Esophagus (tissue), 2 donors: ENCODE measurements at regions not wholly inside any gene's neighbourhood (a gene's known extent, or its start where the extent isn't known, plus 50 kb on each side); places are given as distances from the start of the nearest gene placed in this dataset.

Source experiments
- H3K27ac ChIP-seq, 2 donors: one replicate each; pipeline ENCODE4 v1.5.1; 2013; ENCODE audit warnings: low read depth in 2 of 2, mild to moderate bottlenecking in 2 of 2, inconsistent platforms in 1 of 2, low read length in 1 of 2, moderate library complexity in 1 of 2
- H3K27me3 ChIP-seq, 2 donors: one replicate each; pipeline ENCODE4 v1.6.1; 2013; ENCODE audit warnings: low read length in 2 of 2, control low read depth in 1 of 2, mild to moderate bottlenecking in 1 of 2; ENCODE audit not compliant: insufficient read depth in 2 of 2, control insufficient read depth in 1 of 2
- H3K36me3 ChIP-seq, 2 donors: one replicate each; pipeline ENCODE4 v1.6.1; 2013; ENCODE audit warnings: low read length in 1 of 2; ENCODE audit not compliant: control insufficient read depth in 2 of 2, insufficient read depth in 2 of 2
- H3K4me1 ChIP-seq, 2 donors: one replicate each; pipeline ENCODE4 v1.6.1; 2013; ENCODE audit warnings: low read length in 1 of 2; ENCODE audit not compliant: control insufficient read depth in 2 of 2, insufficient read depth in 2 of 2
- H3K4me3 ChIP-seq, 2 donors: one replicate each; pipeline ENCODE4 v1.5.1; 2013; ENCODE audit warnings: low read length in 2 of 2, mild to moderate bottlenecking in 2 of 2, low read depth in 1 of 2, moderate library complexity in 1 of 2
- H3K9me3 ChIP-seq, 2 donors: one replicate each; pipeline ENCODE4 v1.6.1; 2013; ENCODE audit warnings: mild to moderate bottlenecking in 2 of 2, low read depth in 1 of 2, low read length in 1 of 2, moderate library complexity in 1 of 2; ENCODE audit not compliant: control insufficient read depth in 2 of 2, insufficient read depth in 1 of 2
- WGBS, 2 donors: extraction: QIAGEN DNeasy Blood & Tissue Kit; methylation state at CpG; one replicate each; pipeline ENCODE4 v1.1.7; 2013; 5-methylcytosine and 5-hydroxymethylcytosine counted together
- donor health status: healthy with polysubstance abuse.
- donor health status: Bipolar disorder and iron deficiency.

GRCh38 chr2:63668466-63668865, 79.7 kb downstream of the MDH1 start:
- WGBS, 2 donors, result 57% methylated on average over 4 of the region's 4 CpGs
- H3K4me3 ChIP-seq, result no peak overlapping the region
- no peaks in the 10 kb centered on the region for H3K36me3 ChIP-seq
- no peak overlapping the region for H3K27ac ChIP-seq
- peaks cover 0 to 2% of the 10 kb centered on the region in 2 donors for H3K4me1 ChIP-seq
- H3K27me3 ChIP-seq, result no peaks in the 10 kb centered on the region
- H3K9me3 ChIP-seq, result no peaks in the 10 kb centered on the region

GRCh38 chr2:63669596-63669995, 80.8 kb downstream of the MDH1 start:
- Histone ChIP-seq H3K27ac (no peak overlapping the region), H3K4me1 (peaks cover 0 to 2% of the 10 kb centered on the region in 2 donors), H3K27me3 (no peaks in the 10 kb centered on the region), H3K36me3 (no peaks in the 10 kb centered on the region), H3K4me3 (no peak overlapping the region), H3K9me3 (no peaks in the 10 kb centered on the region)
- 89 to 90% methylated on average over 3 of the region's 3 CpGs for WGBS, 2 donors

- Histone ChIP-seq H3K9me3 (no peaks in the 10 kb centered on the region), H3K36me3 (no peaks in the 10 kb centered on the region), H3K27me3 (no peaks in the 10 kb centered on the region), H3K4me1 (no peaks in the 10 kb centered on the region), H3K4me3 (no peak overlapping the region), H3K27ac (no peak overlapping the region)
- WGBS, 2 donors, result 63 to 82% methylated on average over 4 of the region's 4 CpGs
Observed at GRCh38 chr2:63673865-63674533, 85.2 kb downstream of the MDH1 start.

- H3K4me1 ChIP-seq, result no peaks in the 10 kb centered on the region
- 86 to 88% methylated on average over 1 of the region's 1 CpG for WGBS, 2 donors
- no peak overlapping the region for H3K4me3 ChIP-seq
- H3K9me3 ChIP-seq, result no peaks in the 10 kb centered on the region
- no peaks in the 10 kb centered on the region for H3K27me3 ChIP-seq
- H3K36me3 ChIP-seq, result no peaks in the 10 kb centered on the region
- no peak overlapping the region for H3K27ac ChIP-seq
Observed at GRCh38 chr2:63675026-63675425, 86.3 kb downstream of the MDH1 start.

GRCh38 chr2:63676135-63676534, 87.4 kb downstream of the MDH1 start:
- no peak overlapping the region for H3K4me3 ChIP-seq
- H3K27me3 ChIP-seq, result no peaks in the 10 kb centered on the region
- 11 to 13% methylated on average over 2 of the region's 2 CpGs for WGBS, 2 donors
- no peak overlapping the region for H3K27ac ChIP-seq
- no peaks in the 10 kb centered on the region for H3K36me3 ChIP-seq
- no peaks in the 10 kb centered on the region for H3K9me3 ChIP-seq
- H3K4me1 ChIP-seq, result no peaks in the 10 kb centered on the region

- 90 to 93% methylated on average over 2 of the region's 2 CpGs for WGBS, 2 donors
- H3K4me1 ChIP-seq, result no peaks in the 10 kb centered on the region
- no peak overlapping the region for H3K27ac ChIP-seq
- H3K27me3 ChIP-seq, result no peaks in the 10 kb centered on the region
- no peak overlapping the region for H3K4me3 ChIP-seq
- H3K9me3 ChIP-seq, result no peaks in the 10 kb centered on the region
- no peaks in the 10 kb centered on the region for H3K36me3 ChIP-seq
Observed at GRCh38 chr2:63678085-63678484, 89.3 kb downstream of the MDH1 start.

GRCh38 chr2:63678551-63678950, 89.8 kb downstream of the MDH1 start:
- no peak overlapping the region for H3K27ac ChIP-seq
- no peak overlapping the region for H3K4me3 ChIP-seq
- no peaks in the 10 kb centered on the region for H3K4me1 ChIP-seq
- no peaks in the 10 kb centered on the region for H3K27me3 ChIP-seq
- no peaks in the 10 kb centered on the region for H3K36me3 ChIP-seq
- WGBS, 2 donors, result 70 to 71% methylated on average over 4 of the region's 4 CpGs
- H3K9me3 ChIP-seq, result no peaks in the 10 kb centered on the region

GRCh38 chr2:63679252-63679855, 90.6 kb downstream of the MDH1 start:
- no peaks in the 10 kb centered on the region for H3K36me3 ChIP-seq
- H3K27me3 ChIP-seq, result no peaks in the 10 kb centered on the region
- 64 to 79% methylated on average over 5 of the region's 5 CpGs for WGBS, 2 donors
- H3K27ac ChIP-seq, result no peak overlapping the region
- H3K4me3 ChIP-seq, result no peak overlapping the region
- no peaks in the 10 kb centered on the region for H3K4me1 ChIP-seq
- H3K9me3 ChIP-seq, result no peaks in the 10 kb centered on the region

GRCh38 chr2:63680455-63680854, 91.7 kb downstream of the MDH1 start:
- H3K4me3 ChIP-seq, result no peak overlapping the region
- no peaks in the 10 kb centered on the region for H3K9me3 ChIP-seq
- H3K4me1 ChIP-seq, result no peaks in the 10 kb centered on the region
- no peaks in the 10 kb centered on the region for H3K36me3 ChIP-seq
- H3K27ac ChIP-seq, result no peak overlapping the region
- WGBS, 2 donors, result 69 to 84% methylated on average over 1 of the region's 1 CpG
- H3K27me3 ChIP-seq, result no peaks in the 10 kb centered on the region

GRCh38 chr2:63681896-63682295, 93.1 kb downstream of the MDH1 start:
- H3K4me1 ChIP-seq, result no peaks in the 10 kb centered on the region
- WGBS, 2 donors, result 53 to 76% methylated on average over 1 of the region's 1 CpG
- no peaks in the 10 kb centered on the region for H3K27me3 ChIP-seq
- H3K9me3 ChIP-seq, result no peaks in the 10 kb centered on the region
- no peak overlapping the region for H3K27ac ChIP-seq
- H3K36me3 ChIP-seq, result no peaks in the 10 kb centered on the region
- H3K4me3 ChIP-seq, result no peak overlapping the region
